SK-N-MC (cell line): ENCODE measurements at regions not wholly inside any gene's neighbourhood (a gene's known extent, or its start where the extent isn't known, plus 50 kb on each side); places are given as distances from the start of the nearest gene placed in this dataset.

Experiments
- DNase-seq: peaks from one replicate; pipeline ENCODE4 v3.0.0-alpha.2; 2011; ENCODE audit warnings: low read depth, low spot score
- H3K27ac ChIP-seq: fragments of 200-600 bp; sonication (generic); 2 replicates; pipeline ENCODE4 v1.5.1; 2016; ENCODE audit warnings: mixed run types
- H3K36me3 ChIP-seq: fragments of 200-600 bp; sonication (generic); 2 replicates; pipeline ENCODE4 v1.6.1; 2017; ENCODE audit warnings: antibody characterized with exemption, low read length, mixed read lengths; ENCODE audit not compliant: insufficient read depth
- H3K4me3 ChIP-seq: fragments of 200-600 bp; sonication (generic); 2 replicates; pipeline ENCODE4 v1.5.1; 2016
- H3K9ac ChIP-seq: fragments of 200-600 bp; sonication (generic); 2 replicates; pipeline ENCODE4 v1.8.0; 2017; ENCODE audit warnings: mixed run types, mixed read lengths; ENCODE audit not compliant: insufficient read length
- H3K9me3 ChIP-seq: fragments of 200-600 bp; sonication (generic); 2 replicates; pipeline ENCODE4 v1.6.1; 2017; ENCODE audit warnings: low read depth, mild to moderate bottlenecking, antibody characterized with exemption, low read length, moderate library complexity, mixed read lengths
- EZH2 ChIP-seq: fragments of 200-600 bp; sonication (generic); IDR thresholded peaks from one replicate; pipeline ENCODE4 v1.6.1; 2017; ENCODE audit warnings: antibody characterized with exemption
- FOXP2 ChIP-seq: optimal IDR thresholded peaks from 2 replicates; pipeline ENCODE3; 2011; ENCODE audit warnings: mild to moderate bottlenecking, moderate library complexity; ENCODE audit not compliant: insufficient read depth; ENCODE audit errors: extremely low read length, control extremely low read depth
- POLR2AphosphoS5 ChIP-seq: IDR thresholded peaks from 2 replicates; pipeline ENCODE4 v1.6.1; 2012; ENCODE audit warnings: mild to moderate bottlenecking, low read depth, low read length, borderline replicate concordance

GRCh38 chr19:28495046-28495445, 717.9 kb downstream of the UQCRFS1 start:
- no peak for DNase-seq
- H3K27ac ChIP-seq, result no peak overlapping the region
- TF ChIP-seq EZH2 (no peak), FOXP2 (no peak), POLR2AphosphoS5 (no peak)
- no peak overlapping the region for H3K4me3 ChIP-seq
- no peak overlapping the region for H3K9ac ChIP-seq
- no peaks in the 10 kb centered on the region for H3K36me3 ChIP-seq
- no peaks in the 10 kb centered on the region for H3K9me3 ChIP-seq

GRCh38 chr19:28494461-28494860, 718.5 kb downstream of the UQCRFS1 start:
- TF ChIP-seq POLR2AphosphoS5, result no peak
- no peak for TF ChIP-seq EZH2
- TF ChIP-seq FOXP2, result no peak
- H3K36me3 ChIP-seq, result no peaks in the 10 kb centered on the region

GRCh38 chr19:28493884-28494283, 719.1 kb downstream of the UQCRFS1 start:
- Histone ChIP-seq H3K36me3 (no peaks in the 10 kb centered on the region), H3K9ac (no peak overlapping the region), H3K9me3 (no peaks in the 10 kb centered on the region), H3K27ac (no peak overlapping the region), H3K4me3 (no peak overlapping the region)
- no peak for DNase-seq
- no peak for TF ChIP-seq FOXP2
- no peak for TF ChIP-seq EZH2
- TF ChIP-seq POLR2AphosphoS5, result no peak

More at GRCh38 chr19:28494461-28494860, 718.5 kb downstream of the UQCRFS1 start:
- Histone ChIP-seq H3K4me3 (no peak overlapping the region), H3K9ac (no peak overlapping the region), H3K9me3 (no peaks in the 10 kb centered on the region), H3K27ac (no peak overlapping the region)
- no peak for DNase-seq

- H3K36me3 ChIP-seq, result no peaks in the 10 kb centered on the region
- H3K27ac ChIP-seq, result no peak overlapping the region
- no peak overlapping the region for H3K9ac ChIP-seq
- no peak overlapping the region for H3K4me3 ChIP-seq
- H3K9me3 ChIP-seq, result no peaks in the 10 kb centered on the region
- TF ChIP-seq FOXP2 (no peak), EZH2 (no peak), POLR2AphosphoS5 (no peak)
- no peak for DNase-seq
Observed at GRCh38 chr19:28492621-28493020, 720.3 kb downstream of the UQCRFS1 start.

- H3K36me3 ChIP-seq, result no peaks in the 10 kb centered on the region
- H3K9me3 ChIP-seq, result no peaks in the 10 kb centered on the region
- H3K9ac ChIP-seq, result no peak overlapping the region
Observed at GRCh38 chr19:28492201-28492600, 720.8 kb downstream of the UQCRFS1 start.

GRCh38 chr19:28489776-28490175, 723.2 kb downstream of the UQCRFS1 start:
- Histone ChIP-seq H3K9me3 (no peaks in the 10 kb centered on the region), H3K27ac (no peak overlapping the region), H3K9ac (no peak overlapping the region)

More at GRCh38 chr19:28492201-28492600, 720.8 kb downstream of the UQCRFS1 start:
- no peak for DNase-seq
- H3K27ac ChIP-seq, result no peak overlapping the region
- TF ChIP-seq POLR2AphosphoS5 (no peak), EZH2 (no peak), FOXP2 (no peak)
- no peak overlapping the region for H3K4me3 ChIP-seq

GRCh38 chr19:28489126-28489660, 723.8 kb downstream of the UQCRFS1 start:
- no peak for DNase-seq
- H3K9me3 ChIP-seq, result no peaks in the 10 kb centered on the region
- TF ChIP-seq POLR2AphosphoS5 (no peak), FOXP2 (no peak), EZH2 (no peak)

More at GRCh38 chr19:28489776-28490175, 723.2 kb downstream of the UQCRFS1 start:
- no peak for TF ChIP-seq EZH2
- TF ChIP-seq POLR2AphosphoS5, result no peak
- TF ChIP-seq FOXP2, result no peak
- Histone ChIP-seq H3K36me3 (no peaks in the 10 kb centered on the region), H3K4me3 (no peak overlapping the region)
- DNase-seq, result no peak

GRCh38 chr19:28487999-28488398, 725.0 kb downstream of the UQCRFS1 start:
- Histone ChIP-seq H3K36me3 (no peaks in the 10 kb centered on the region), H3K9me3 (no peaks in the 10 kb centered on the region), H3K9ac (no peak overlapping the region), H3K27ac (no peak overlapping the region), H3K4me3 (no peak overlapping the region)
- TF ChIP-seq FOXP2, result no peak
- TF ChIP-seq EZH2, result no peak
- TF ChIP-seq POLR2AphosphoS5, result no peak
- DNase-seq, result no peak

More at GRCh38 chr19:28489126-28489660, 723.8 kb downstream of the UQCRFS1 start:
- no peak overlapping the region for H3K9ac ChIP-seq
- no peak overlapping the region for H3K4me3 ChIP-seq
- no peak overlapping the region for H3K27ac ChIP-seq
- no peaks in the 10 kb centered on the region for H3K36me3 ChIP-seq

- DNase-seq, result no peak
- Histone ChIP-seq H3K9me3 (no peaks in the 10 kb centered on the region), H3K4me3 (no peak overlapping the region), H3K9ac (no peak overlapping the region), H3K36me3 (no peaks in the 10 kb centered on the region), H3K27ac (no peak overlapping the region)
- no peak for TF ChIP-seq EZH2
- no peak for TF ChIP-seq POLR2AphosphoS5
- TF ChIP-seq FOXP2, result no peak
Observed at GRCh38 chr19:28486926-28487325, 726.0 kb downstream of the UQCRFS1 start.
